Left lung (tissue), 4 donors: ENCODE measurements at regions not wholly inside any gene's neighbourhood (a gene's known extent, or its start where the extent isn't known, plus 50 kb on each side); places are given as distances from the start of the nearest gene placed in this dataset.

Experiments used
- ATAC-seq: fragments of 200-7000 bp; cut with Tn5 transposase; one replicate; pipeline ENCODE4 v1.9.1; 2020; ENCODE audit warnings: moderate library complexity
- DNase-seq, 4 donors: peaks; one replicate each; pipeline ENCODE4 v3.0.0-alpha.2; 2013 to 2020
- H3K27ac ChIP-seq, 2 donors: fragments of 200-600 bp; sonication (generic) in 1 of 2; one replicate each; pipeline versions ENCODE4 v1.5.0 to v1.8.0; 2020 to 2021
- H3K27me3 ChIP-seq, 2 donors: fragments of 200-600 bp; sonication (generic) in 1 of 2; one replicate each; pipeline versions ENCODE4 v1.5.0 to v1.8.0; 2020 to 2021
- H3K36me3 ChIP-seq, 2 donors: fragments of 200-600 bp; sonication (generic) in 1 of 2; one replicate each; pipeline versions ENCODE4 v1.5.0 to v1.8.0; 2020 to 2021
- H3K4me1 ChIP-seq, 2 donors: fragments of 200-600 bp; one replicate each; pipeline ENCODE4 v1.8.0; 2021
- H3K4me3 ChIP-seq, 2 donors: fragments of 200-600 bp; sonication (generic) in 1 of 2; one replicate each; pipeline versions ENCODE4 v1.5.0 to v1.8.0; 2020 to 2021; ENCODE audit warnings: mild to moderate bottlenecking in 1 of 2
- H3K9me3 ChIP-seq, 2 donors: fragments of 200-600 bp; sonication (generic) in 1 of 2; one replicate each; pipeline versions ENCODE4 v1.5.0 to v1.8.0; 2020 to 2021
- CTCF ChIP-seq, 2 donors: fragments of 200-600 bp; sonication (generic) in 1 of 2; IDR thresholded peaks; one replicate each; pipeline versions ENCODE4 v1.5.0 to v1.8.0; 2021; ENCODE audit warnings: antibody characterized with exemption in 2 of 2
- intact Hi-C, 2 donors: fragments of 100-400 bp; cut with DNase I; formaldehyde crosslinking; loops; one replicate each; pipeline versions ENCODE4 v1.11.2 to v1.14.2; 2022
- donor health status: DM: no; HTN: yes; CAD: no.
- donor health status: DM: no; HTN: no; CAD: no.

GRCh38 chr9:118129541-118129940 lies 425.3 kb downstream of the TLR4 start:
- intact Hi-C loops: no loop called here
- Histone ChIP-seq H3K27ac (no peak overlapping the region), H3K4me1 (no peaks in the 10 kb centered on the region), H3K27me3 (no peaks in the 10 kb centered on the region), H3K36me3 (no peaks in the 10 kb centered on the region), H3K4me3 (no peak overlapping the region), H3K9me3 (peaks cover 0 to 9% of the 10 kb centered on the region in 2 donors)
- DNase-seq (no peak), ATAC-seq (no peak)
- no peak for TF ChIP-seq CTCF (IDR thresholded peaks at IDR 0.05)

- no peak for TF ChIP-seq CTCF (IDR thresholded peaks at IDR 0.05)
- H3K9me3 ChIP-seq: no peaks in the 10 kb centered on the region
- H3K4me3 ChIP-seq: no peak overlapping the region
- H3K36me3 ChIP-seq: no peaks in the 10 kb centered on the region
- no peaks in the 10 kb centered on the region for H3K27me3 ChIP-seq
- no peaks in the 10 kb centered on the region for H3K4me1 ChIP-seq
- no peak for DNase-seq
- no peak for ATAC-seq
- intact Hi-C loops: no loop called here
- no peak overlapping the region for H3K27ac ChIP-seq
Measured at GRCh38 chr9:118148990-118149389, 444.8 kb downstream of the TLR4 start.

- Histone ChIP-seq H3K9me3 (no peaks in the 10 kb centered on the region), H3K36me3 (no peaks in the 10 kb centered on the region), H3K4me3 (no peak overlapping the region), H3K27me3 (no peaks in the 10 kb centered on the region), H3K4me1 (no peaks in the 10 kb centered on the region), H3K27ac (no peak overlapping the region)
- intact Hi-C loops: no loop called here
- no peak for TF ChIP-seq CTCF (IDR thresholded peaks at IDR 0.05)
- ATAC-seq (no peak), DNase-seq (no peak)
Measured at GRCh38 chr9:118156846-118157245, 452.6 kb downstream of the TLR4 start.

- no peaks in the 10 kb centered on the region for H3K36me3 ChIP-seq
- no peaks in the 10 kb centered on the region for H3K4me1 ChIP-seq
- no peak overlapping the region for H3K27ac ChIP-seq
- H3K4me3 ChIP-seq: no peak overlapping the region
- H3K27me3 ChIP-seq: no peaks in the 10 kb centered on the region
- intact Hi-C loops: no loop called here
- no peaks in the 10 kb centered on the region for H3K9me3 ChIP-seq
- ATAC-seq: no peak
- no peak for TF ChIP-seq CTCF (IDR thresholded peaks at IDR 0.05)
- no peak for DNase-seq
Measured at GRCh38 chr9:118162716-118163115, 458.5 kb downstream of the TLR4 start.

GRCh38 chr9:118163751-118164150 lies 459.5 kb downstream of the TLR4 start:
- H3K36me3 ChIP-seq: no peaks in the 10 kb centered on the region
- no peak for DNase-seq
- no peak for ATAC-seq
- H3K4me1 ChIP-seq: no peaks in the 10 kb centered on the region
- TF ChIP-seq CTCF (IDR thresholded peaks at IDR 0.05): no peak
- no peak overlapping the region for H3K4me3 ChIP-seq
- H3K9me3 ChIP-seq: no peaks in the 10 kb centered on the region
- intact Hi-C loops: no loop called here
- no peaks in the 10 kb centered on the region for H3K27me3 ChIP-seq
- H3K27ac ChIP-seq: no peak overlapping the region
